Neural cell (in vitro differentiated cells): ENCODE measurements at regions not wholly inside any gene's neighbourhood (a gene's known extent, or its start where the extent isn't known, plus 50 kb on each side); places are given as distances from the start of the nearest gene placed in this dataset.

Source experiments
- H2AFZ ChIP-seq: fragments of 200-600, 300-800 bp; sonication (generic), shearing (Covaris generic); 2 replicates; pipeline ENCODE4 v1.6.0; 2014; ENCODE audit warnings: low read depth, mild to moderate bottlenecking, antibody characterized with exemption, low read length, moderate library complexity
- H3F3A ChIP-seq: fragments of 200-600 bp; shearing (Covaris generic); 2 replicates; pipeline ENCODE4 v1.6.1; 2016; ENCODE audit warnings: mild to moderate bottlenecking, moderate library complexity, mixed read lengths, antibody characterized with exemption, low read length; ENCODE audit not compliant: insufficient read depth, poor library complexity, severe bottlenecking
- H3K27ac ChIP-seq: fragments of 200-600, 300-800 bp; sonication (generic), shearing (Covaris generic); 2 replicates; pipeline ENCODE4 v1.5.1; 2014; ENCODE audit warnings: mild to moderate bottlenecking, low read length, moderate library complexity
- H3K27me3 ChIP-seq: fragments of 300-800, 200-600 bp; sonication (generic), shearing (Covaris generic); 2 replicates; pipeline ENCODE4 v1.6.0; 2014; ENCODE audit warnings: mild to moderate bottlenecking, low read depth, low read length, moderate library complexity; ENCODE audit not compliant: insufficient read depth
- H3K36me3 ChIP-seq: fragments of 300-800, 200-600 bp; sonication (generic), shearing (Covaris generic); 2 replicates; pipeline ENCODE4 v1.5.1; 2014; ENCODE audit warnings: mild to moderate bottlenecking, antibody characterized with exemption, low read length, moderate library complexity; ENCODE audit not compliant: insufficient read depth
- H3K4me2 ChIP-seq: fragments of 300-800, 200-600 bp; sonication (generic), shearing (Covaris generic); 2 replicates; pipeline ENCODE4 v1.6.0; 2014; ENCODE audit warnings: mild to moderate bottlenecking, low read length
- H3K4me3 ChIP-seq: fragments of 300-800, 200-600 bp; sonication (generic), shearing (Covaris generic); 2 replicates; pipeline ENCODE4 v1.5.1; 2014; ENCODE audit warnings: mild to moderate bottlenecking, low read length, moderate library complexity
- H3K79me2 ChIP-seq: fragments of 200-600 bp; shearing (Covaris generic); replicated peaks from 2 replicates; pipeline ENCODE4 v1.6.0; 2014; ENCODE audit warnings: mild to moderate bottlenecking, low read length, moderate library complexity; ENCODE audit not compliant: insufficient read depth
- H3K9ac ChIP-seq: fragments of 300-800, 200-600 bp; sonication (generic), shearing (Covaris generic); 2 replicates; pipeline ENCODE4 v1.6.1; 2016; ENCODE audit warnings: mild to moderate bottlenecking, low read length, mixed read lengths
- H3K9me2 ChIP-seq: fragments of 200-600 bp; shearing (Covaris generic); 2 replicates; pipeline ENCODE4 v1.6.1; 2016; ENCODE audit warnings: mild to moderate bottlenecking, low read length, mixed read lengths; ENCODE audit not compliant: insufficient read depth
- H3K9me3 ChIP-seq: fragments of 200-600, 300-800 bp; sonication (generic), shearing (Covaris generic); 2 replicates; pipeline ENCODE4 v1.6.1; 2016; ENCODE audit warnings: mild to moderate bottlenecking, mixed run types, low read length, moderate library complexity, mixed read lengths
- H4K20me1 ChIP-seq: fragments of 200-600 bp; shearing (Covaris generic); 2 replicates; pipeline ENCODE4 v1.6.1; 2016; ENCODE audit warnings: mild to moderate bottlenecking, mixed run types; ENCODE audit not compliant: insufficient read depth
- CTCF ChIP-seq: fragments of 450-650 bp; IDR thresholded peaks from 2 replicates; pipeline ENCODE4 v1.5.1; 2014; ENCODE audit warnings: antibody characterized with exemption, mild to moderate bottlenecking, moderate library complexity; ENCODE audit not compliant: poor library complexity, severe bottlenecking
- EP300 ChIP-seq: fragments of 450-650 bp; conservative IDR thresholded peaks from 2 replicates; pipeline ENCODE4 v1.6.1; 2014; ENCODE audit warnings: antibody characterized with exemption, mild to moderate bottlenecking, moderate library complexity; ENCODE audit not compliant: poor library complexity, severe bottlenecking
- EZH2 ChIP-seq: fragments of 200-600, 300-800 bp; shearing (Covaris generic), sonication (generic); IDR thresholded peaks from 2 replicates; pipeline ENCODE4 v1.6.1; 2014; ENCODE audit warnings: antibody characterized with exemption, low read length, borderline replicate concordance, mild to moderate bottlenecking; ENCODE audit not compliant: insufficient read depth, poor library complexity, severe bottlenecking
- MXI1 ChIP-seq: fragments of 450-650 bp; conservative IDR thresholded peaks from 2 replicates; pipeline ENCODE4 v1.6.1; 2014; ENCODE audit warnings: antibody characterized with exemption, mild to moderate bottlenecking; ENCODE audit not compliant: poor library complexity, severe bottlenecking
- POLR2AphosphoS5 ChIP-seq: IDR thresholded peaks from 2 replicates; pipeline ENCODE4 v1.6.1; 2012
- RAD21 ChIP-seq: fragments of 450-650 bp; conservative IDR thresholded peaks from 2 replicates; pipeline ENCODE4 v1.6.1; 2014; ENCODE audit warnings: antibody characterized with exemption, mild to moderate bottlenecking, moderate library complexity
- REST ChIP-seq: IDR thresholded peaks from 2 replicates; pipeline ENCODE4 v1.6.1; 2012; ENCODE audit warnings: borderline replicate concordance
- SMC3 ChIP-seq: fragments of 450-650 bp; conservative IDR thresholded peaks from 2 replicates; pipeline ENCODE4 v1.6.1; 2014; ENCODE audit warnings: antibody characterized with exemption, mild to moderate bottlenecking, moderate library complexity; ENCODE audit not compliant: poor library complexity
- TAF1 ChIP-seq: IDR thresholded peaks from 2 replicates; pipeline ENCODE4 v1.6.1; 2012; ENCODE audit warnings: low read depth

GRCh38 chr12:124631681-124632256 is 64.4 kb upstream of the NCOR2 start:
- no peaks in the 10 kb centered on the region for H3K27me3 ChIP-seq
- H3F3A ChIP-seq: no peaks in the 10 kb centered on the region

GRCh38 chr12:124630791-124631313 is 63.4 kb upstream of the NCOR2 start:
- Histone ChIP-seq H2AFZ (no peak overlapping the region), H4K20me1 (no peaks in the 10 kb centered on the region), H3K4me2 (no peak overlapping the region), H3K4me3 (no peak overlapping the region), H3K36me3 (no peaks in the 10 kb centered on the region), H3K9ac (no peak overlapping the region), H3F3A (no peaks in the 10 kb centered on the region), H3K9me3 (no peaks in the 10 kb centered on the region), H3K9me2 (no peaks in the 10 kb centered on the region), H3K27ac (no peak overlapping the region), H3K27me3 (no peaks in the 10 kb centered on the region), H3K79me2 (no peaks in the 10 kb centered on the region)
- TF ChIP-seq RAD21 (no peak), REST (no peak), TAF1 (no peak), EP300 (no peak), MXI1 (no peak), EZH2 (no peak)

More at GRCh38 chr12:124631681-124632256, 64.4 kb upstream of the NCOR2 start:
- Histone ChIP-seq H3K9me2 (no peaks in the 10 kb centered on the region), H3K9ac (no peak overlapping the region), H3K4me3 (no peak overlapping the region), H3K4me2 (no peak overlapping the region), H4K20me1 (no peaks in the 10 kb centered on the region), H2AFZ (no peak overlapping the region), H3K36me3 (no peaks in the 10 kb centered on the region), H3K9me3 (no peaks in the 10 kb centered on the region), H3K27ac (no peak overlapping the region), H3K79me2 (no peaks in the 10 kb centered on the region)
- TF ChIP-seq EP300: no peak
- TF ChIP-seq CTCF: no peak
- TF ChIP-seq RAD21: no peak
- no peak for TF ChIP-seq MXI1
- no peak for TF ChIP-seq SMC3
- TF ChIP-seq EZH2: no peak
- no peak for TF ChIP-seq REST
- TF ChIP-seq POLR2AphosphoS5: no peak
- TF ChIP-seq TAF1: no peak
